Brain microvascular endothelial cell (primary cell): ENCODE measurements at regions not wholly inside any gene's neighbourhood (a gene's known extent, or its start where the extent isn't known, plus 50 kb on each side); places are given as distances from the start of the nearest gene placed in this dataset.

ENCODE experiments used
- DNase-seq: peaks from one replicate; pipeline ENCODE4 v3.0.0-alpha.2; 2020
- H3K27ac ChIP-seq: fragments of 250-450 bp; sonication (Bioruptor Pico); 2 replicates; pipeline ENCODE4 v1.5.1; 2020; ENCODE audit warnings: mild to moderate bottlenecking, moderate library complexity
- H3K27me3 ChIP-seq: fragments of 250-450 bp; sonication (Bioruptor Pico); replicated peaks from 2 replicates; pipeline ENCODE4 v1.5.1; 2020; ENCODE audit warnings: mild to moderate bottlenecking
- H3K36me3 ChIP-seq: fragments of 250-450 bp; sonication (Bioruptor Pico); replicated peaks from 2 replicates; pipeline ENCODE4 v1.5.1; 2020; ENCODE audit warnings: mild to moderate bottlenecking
- H3K4me3 ChIP-seq: 2 replicates; pipeline ENCODE4 v1.5.1; 2011; ENCODE audit warnings: low read depth, mild to moderate bottlenecking, control low read depth, low read length, moderate library complexity
- CTCF ChIP-seq: IDR thresholded peaks from 2 replicates; pipeline ENCODE4 v1.5.1; 2011; ENCODE audit warnings: low read depth, mild to moderate bottlenecking, moderate library complexity, low read length, control low read depth, inconsistent platforms; ENCODE audit errors: missing control alignments
- in situ Hi-C: cut with HindIII; loops from 2 replicates; pipeline ENCODE4 v1.10.0; 2017; ENCODE audit warnings: low sequenced_read_pairs, low pct_ligation_motif_present

- no peaks in the 10 kb centered on the region for H3K36me3 ChIP-seq
- H3K27ac ChIP-seq, result no peak overlapping the region
- TF ChIP-seq CTCF, result no peak
- in situ Hi-C loops, result no loop called here
- no peaks in the 10 kb centered on the region for H3K27me3 ChIP-seq
- H3K4me3 ChIP-seq, result no peak overlapping the region
- no peak for DNase-seq
Measured at GRCh38 chr1:60672449-60672848, 409.9 kb upstream of the NFIA start.

DNA sequence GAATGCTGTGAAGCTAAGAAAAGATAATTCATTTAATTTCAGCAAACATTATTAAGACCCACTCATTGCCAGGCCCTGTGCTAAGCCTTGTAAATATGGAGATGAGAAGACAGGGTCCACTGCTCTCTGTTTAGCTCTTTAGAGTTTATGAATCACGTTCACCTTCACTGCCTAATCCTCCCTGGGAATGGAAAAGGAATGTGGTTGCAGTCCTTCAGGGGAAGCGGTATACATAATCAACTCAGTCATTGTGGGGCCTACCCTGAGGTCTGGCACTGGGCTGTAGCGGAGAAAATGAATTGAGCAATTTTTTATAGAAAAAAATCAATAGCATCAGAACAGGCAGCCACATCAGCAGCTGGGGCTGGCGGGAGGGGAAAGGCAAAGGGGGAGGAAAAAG, 412.1 kb upstream of the NFIA start:
- Histone ChIP-seq H3K36me3 (no peaks in the 10 kb centered on the region), H3K4me3 (no peak overlapping the region), H3K27ac (no peak overlapping the region), H3K27me3 (no peaks in the 10 kb centered on the region)
- no peak for TF ChIP-seq CTCF
- in situ Hi-C loops, result no loop called here
- DNase-seq, result no peak

GRCh38 chr1:60668585-60668984, 413.8 kb upstream of the NFIA start:
- Histone ChIP-seq H3K27ac (no peak overlapping the region), H3K36me3 (no peaks in the 10 kb centered on the region), H3K27me3 (no peaks in the 10 kb centered on the region), H3K4me3 (no peak overlapping the region)
- in situ Hi-C loops, result no loop called here
- no peak for TF ChIP-seq CTCF
- no peak for DNase-seq

- Histone ChIP-seq H3K36me3 (no peaks in the 10 kb centered on the region), H3K27me3 (no peaks in the 10 kb centered on the region), H3K27ac (no peak overlapping the region), H3K4me3 (no peak overlapping the region)
- in situ Hi-C loops, result no loop called here
- DNase-seq, result no peak
- no peak for TF ChIP-seq CTCF
Measured at GRCh38 chr1:60665311-60665710, 417.1 kb upstream of the NFIA start.

- Histone ChIP-seq H3K4me3 (no peak overlapping the region), H3K27ac (no peak overlapping the region), H3K36me3 (no peaks in the 10 kb centered on the region), H3K27me3 (no peaks in the 10 kb centered on the region)
- DNase-seq, result no peak
- in situ Hi-C loops, result no loop called here
- no peak for TF ChIP-seq CTCF
Measured at GRCh38 chr1:60664086-60664625, 418.2 kb upstream of the NFIA start.

GRCh38 chr1:60662486-60663044, 419.8 kb upstream of the NFIA start:
- Histone ChIP-seq H3K4me3 (no peak overlapping the region), H3K27me3 (no peaks in the 10 kb centered on the region), H3K36me3 (no peaks in the 10 kb centered on the region), H3K27ac (no peak overlapping the region)
- in situ Hi-C loops, result no loop called here
- DNase-seq, result no peak
- TF ChIP-seq CTCF, result no peak
